ENCODE measurements at regions not wholly inside any gene's neighbourhood (a gene's known extent, or its start where the extent isn't known, plus 50 kb on each side); places are given as distances from the start of the nearest gene placed in this dataset.

DNA sequence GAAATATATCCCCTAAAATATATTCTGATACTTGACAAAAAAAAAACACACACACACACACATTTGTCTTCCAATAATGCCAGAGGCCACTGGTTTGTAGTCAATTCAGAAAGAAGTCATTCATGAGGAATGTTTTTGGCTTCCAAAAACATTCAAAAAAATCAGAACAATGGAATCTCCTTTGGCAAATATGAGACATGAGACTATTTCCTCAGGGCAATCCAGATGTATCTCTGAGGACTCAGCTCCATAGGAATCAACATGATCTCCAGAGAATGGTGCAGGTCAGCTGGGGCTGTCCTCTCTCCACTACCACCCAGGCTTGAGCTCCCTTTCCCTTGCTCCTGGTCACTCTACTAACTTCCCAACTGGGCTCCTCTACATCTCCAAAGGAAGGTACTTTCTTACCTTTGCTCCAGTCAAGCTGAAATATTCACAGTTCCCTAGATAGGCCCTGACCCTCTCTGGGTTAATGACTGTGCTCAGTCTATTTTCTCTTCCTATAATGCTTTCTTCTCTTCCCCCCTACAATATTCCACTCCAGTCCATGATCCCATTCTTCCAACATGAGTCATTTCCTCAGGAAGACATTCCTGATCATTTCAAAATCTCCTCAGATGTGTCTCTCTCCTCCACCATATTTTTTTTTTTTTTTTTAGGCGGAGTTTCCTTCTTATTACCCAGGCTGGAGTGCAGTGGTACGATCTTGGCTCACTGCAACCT, 145.3 kb downstream of the C1D start:
- DNase-seq (ENCODE audit: low spot score) = no peak
- Histone ChIP-seq H3K27ac (peak overlapping the region in 1 of 2 donors; percentile 81), H3K4me3 (no peak overlapping the region)
- TF ChIP-seq, protein P1, sequence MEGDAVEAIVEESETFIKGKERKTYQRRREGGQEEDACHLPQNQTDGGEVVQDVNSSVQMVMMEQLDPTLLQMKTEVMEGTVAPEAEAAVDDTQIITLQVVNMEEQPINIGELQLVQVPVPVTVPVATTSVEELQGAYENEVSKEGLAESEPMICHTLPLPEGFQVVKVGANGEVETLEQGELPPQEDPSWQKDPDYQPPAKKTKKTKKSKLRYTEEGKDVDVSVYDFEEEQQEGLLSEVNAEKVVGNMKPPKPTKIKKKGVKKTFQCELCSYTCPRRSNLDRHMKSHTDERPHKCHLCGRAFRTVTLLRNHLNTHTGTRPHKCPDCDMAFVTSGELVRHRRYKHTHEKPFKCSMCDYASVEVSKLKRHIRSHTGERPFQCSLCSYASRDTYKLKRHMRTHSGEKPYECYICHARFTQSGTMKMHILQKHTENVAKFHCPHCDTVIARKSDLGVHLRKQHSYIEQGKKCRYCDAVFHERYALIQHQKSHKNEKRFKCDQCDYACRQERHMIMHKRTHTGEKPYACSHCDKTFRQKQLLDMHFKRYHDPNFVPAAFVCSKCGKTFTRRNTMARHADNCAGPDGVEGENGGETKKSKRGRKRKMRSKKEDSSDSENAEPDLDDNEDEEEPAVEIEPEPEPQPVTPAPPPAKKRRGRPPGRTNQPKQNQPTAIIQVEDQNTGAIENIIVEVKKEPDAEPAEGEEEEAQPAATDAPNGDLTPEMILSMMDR (IDR thresholded peaks at IDR 0.05) = no peak

DNA sequence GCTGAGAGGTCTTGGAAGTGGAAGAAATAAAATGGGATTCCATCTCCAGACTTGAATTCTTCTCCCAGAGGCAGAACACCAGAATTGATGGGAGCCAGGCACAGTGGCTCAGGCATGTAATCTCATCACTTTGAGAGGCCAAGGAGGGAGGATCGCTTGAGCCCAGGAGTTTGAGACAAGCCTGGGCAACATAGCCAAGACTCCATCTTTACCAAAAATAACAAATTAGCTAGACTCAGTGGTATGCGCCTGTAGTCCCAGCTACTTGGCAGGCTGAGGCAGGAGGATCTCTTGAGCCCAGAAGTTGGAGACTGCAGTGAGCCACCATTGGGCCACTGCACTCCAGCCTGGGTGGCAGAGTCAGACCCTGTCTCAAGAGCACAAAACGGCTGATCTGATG, 144.3 kb downstream of the C1D start:
- DNase-seq (ENCODE audit: low spot score) = no peak
- Histone ChIP-seq H3K27ac (peak overlapping the region; percentile 44 to 67), H3K4me3 (no peak overlapping the region)
- TF ChIP-seq, protein P1 (IDR thresholded peaks at IDR 0.05) = no peak

DNA sequence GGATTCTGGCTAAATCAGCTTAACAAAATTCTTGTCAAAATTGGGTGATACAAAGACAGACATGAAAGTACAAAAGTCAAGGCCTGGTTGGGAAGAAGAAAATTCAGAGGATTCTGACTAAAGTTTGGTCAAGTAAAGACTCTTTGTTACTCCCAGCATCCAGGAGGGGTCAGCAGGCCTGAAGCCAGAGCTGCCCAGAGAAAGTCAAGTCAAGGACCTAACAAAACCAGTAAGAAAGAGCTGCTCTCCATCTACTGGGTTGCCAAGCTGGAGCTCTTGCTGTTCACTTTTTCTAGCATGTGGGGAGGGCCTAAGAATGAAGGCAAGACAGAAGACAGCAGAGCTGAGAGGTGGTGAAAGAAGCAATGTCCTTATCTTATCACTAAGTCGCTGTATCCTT, 143.3 kb downstream of the C1D start:
- DNase-seq (ENCODE audit: low spot score) = no peak
- H3K27ac ChIP-seq = no peak overlapping the region
- no peak overlapping the region for H3K4me3 ChIP-seq

DNA sequence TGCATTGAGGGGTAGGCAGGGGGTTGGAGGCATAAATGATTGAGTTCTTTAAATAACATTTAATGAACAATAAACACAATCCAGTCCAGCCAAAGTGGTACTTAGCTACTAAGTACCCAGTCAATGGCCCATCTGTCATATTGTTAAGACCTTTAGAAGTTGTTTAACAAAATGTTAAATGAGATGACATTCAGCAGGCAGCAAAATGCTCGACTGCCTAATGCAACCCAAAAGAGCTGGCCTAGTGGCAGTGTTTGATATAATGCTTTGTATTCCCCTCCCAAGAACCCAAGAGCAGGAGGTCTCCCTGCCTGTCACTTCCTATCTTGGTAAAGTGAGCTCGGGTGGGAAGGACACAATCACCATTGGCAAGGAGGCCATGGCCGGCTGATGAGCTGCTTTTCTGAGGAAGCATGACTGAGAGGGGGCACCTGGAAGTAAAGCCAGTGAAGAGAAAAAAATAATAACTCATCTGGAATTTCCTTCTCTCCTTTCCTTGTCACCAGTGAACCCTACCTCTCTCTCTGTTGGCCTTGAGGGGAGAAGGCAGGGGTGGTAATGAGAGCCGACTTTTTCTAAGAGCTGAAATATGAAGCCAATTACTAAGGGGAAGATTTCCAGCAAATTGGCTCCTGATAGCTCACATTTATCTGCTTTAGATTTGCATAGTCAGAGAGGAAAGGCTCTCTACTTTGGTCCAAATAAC, 140.6 kb downstream of the C1D start:
- no peak overlapping the region for H3K4me3 ChIP-seq
- no peak overlapping the region for H3K27ac ChIP-seq
- TF ChIP-seq, protein P1 (IDR thresholded peaks at IDR 0.05) = no peak
- no peak for DNase-seq (ENCODE audit: low spot score)

More for the DNA sequence above, 143.3 kb downstream of the C1D start:
- TF ChIP-seq, protein P1 (IDR thresholded peaks at IDR 0.05) = no peak

DNA sequence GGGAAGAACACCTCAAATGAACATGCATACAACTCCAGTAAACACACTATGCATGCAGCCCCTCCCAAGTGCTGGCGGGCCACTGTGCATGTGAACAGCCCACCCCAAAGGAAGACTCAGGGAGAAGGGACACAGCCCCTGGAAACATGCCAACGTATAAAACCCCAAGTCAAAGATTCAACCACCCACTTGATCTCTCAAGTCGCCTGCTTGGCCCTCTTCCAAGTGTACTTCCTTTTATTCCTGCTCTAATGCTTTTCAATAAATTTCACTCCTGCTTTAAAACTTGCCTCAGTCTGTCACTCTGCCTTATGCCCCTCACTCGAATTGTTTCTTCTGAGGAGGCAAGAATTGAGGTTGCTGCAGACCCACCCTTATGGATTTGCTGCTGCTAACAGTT, 139.1 kb downstream of the C1D start:
- DNase-seq (ENCODE audit: low spot score) = no peak
- H3K4me3 ChIP-seq = no peak overlapping the region
- TF ChIP-seq, protein P1 (IDR thresholded peaks at IDR 0.05) = no peak
- H3K27ac ChIP-seq = no peak overlapping the region

DNA sequence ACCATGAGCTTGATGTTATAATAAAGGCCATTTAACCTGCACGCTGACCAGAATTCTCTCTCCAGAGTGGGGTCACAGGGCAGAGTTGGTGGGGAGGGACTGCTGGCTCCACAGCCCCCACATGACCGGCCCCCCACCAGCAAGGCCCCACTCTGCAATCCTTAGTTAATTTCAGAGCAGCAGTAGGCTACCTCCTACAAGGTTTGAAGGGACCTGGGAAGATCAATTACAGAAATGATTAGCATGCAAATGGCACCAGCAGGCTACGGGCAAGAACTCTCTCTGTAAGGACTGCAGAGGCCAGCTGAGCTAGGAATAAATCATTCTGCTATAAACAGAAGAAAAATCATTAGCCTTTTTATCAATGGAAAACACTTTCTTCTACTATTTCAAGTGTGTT, 135.3 kb downstream of the C1D start:
- DNase-seq (ENCODE audit: low spot score) = no peak
- Histone ChIP-seq H3K27ac (no peak overlapping the region), H3K4me3 (no peak overlapping the region)
- TF ChIP-seq, protein P1 (IDR thresholded peaks at IDR 0.05) = no peak

DNA sequence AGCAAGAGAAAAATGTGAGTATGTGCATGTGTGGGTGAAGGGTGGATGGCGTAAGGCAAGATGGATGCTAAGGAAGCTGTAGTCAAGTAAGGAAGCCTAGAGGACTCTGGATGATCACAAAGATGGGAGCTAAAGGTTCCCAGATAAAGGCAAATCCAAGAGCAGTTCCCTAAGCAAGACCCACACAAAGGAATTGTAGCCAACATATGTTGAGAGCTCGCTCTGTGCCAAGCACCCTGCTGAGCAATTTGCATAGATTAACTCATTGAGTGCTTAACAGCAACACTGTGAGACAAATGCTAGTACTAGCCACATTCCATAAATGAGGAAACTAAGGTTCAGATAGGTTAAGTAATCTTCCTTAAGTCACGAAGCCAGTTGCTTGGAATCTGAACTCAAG, 132.6 kb downstream of the C1D start:
- TF ChIP-seq, protein P1 (IDR thresholded peaks at IDR 0.05) = no peak

More for the DNA sequence above, 132.6 kb downstream of the C1D start:
- H3K4me3 ChIP-seq = no peak overlapping the region
- no peak for DNase-seq (ENCODE audit: low spot score)
- no peak overlapping the region for H3K27ac ChIP-seq

Measured in coronary artery (tissue), 2 donors.